Stomach (tissue), 8 donors: ENCODE measurements at regions not wholly inside any gene's neighbourhood (a gene's known extent, or its start where the extent isn't known, plus 50 kb on each side); places are given as distances from the start of the nearest gene placed in this dataset.
A peak's percentile ranks its signal among the peaks of the same experiment; 100 is the strongest.

ENCODE experiments used
- DNase-seq, 2 donors: peaks; one replicate each; pipeline versions ENCODE4 v3.0.0 to v3.0.0-alpha.2; 2013 to 2019
- H3K27ac ChIP-seq, 5 donors: fragments of 200-600 bp in 4 of 5; sonication (generic) in 4 of 5; one replicate each; pipeline ENCODE4 v1.5.1; 2013 to 2019; ENCODE audit warnings: mild to moderate bottlenecking in 1 of 5, moderate library complexity in 1 of 5
- H3K27me3 ChIP-seq, 3 donors: fragments of 200-600 bp; sonication (generic); one replicate each; pipeline ENCODE4 v1.5.1; 2017 to 2019; ENCODE audit warnings: mixed run types in 1 of 3
- H3K36me3 ChIP-seq, 4 donors: fragments of 200-600 bp; sonication (generic); 1 replicate in 3 of 4; 2 replicates in 1 of 4; pipeline ENCODE4 v1.5.1; 2016 to 2019
- H3K4me1 ChIP-seq, 4 donors: fragments of 200-600 bp; sonication (generic); one replicate each; pipeline ENCODE4 v1.5.1; 2016 to 2019
- H3K4me3 ChIP-seq, 4 donors: fragments of 200-600 bp; sonication (generic) in 3 of 4; one replicate each; pipeline ENCODE4 v1.5.1; 2016 to 2019; ENCODE audit warnings: mild to moderate bottlenecking in 1 of 4
- H3K9me3 ChIP-seq, 4 donors: fragments of 200-600 bp; sonication (generic); one replicate each; pipeline ENCODE4 v1.5.1; 2016 to 2019
- CTCF ChIP-seq, 7 experiments: fragments of 450-650 bp in 4 of 7; fragments of 200-600 bp in 3 of 7; sonication (generic) in 3 of 7; IDR thresholded peaks; one replicate each; pipeline ENCODE4 v1.5.1; 2016 to 2019; ENCODE audit warnings: antibody characterized with exemption in 7 of 7, control low read depth in 2 of 7, mild to moderate bottlenecking in 1 of 7
- EP300 ChIP-seq: sonication (generic); formaldehyde crosslinking; IDR thresholded peaks from one replicate; pipeline ENCODE4 v1.6.1; 2017; ENCODE audit warnings: antibody characterized with exemption
- POLR2A ChIP-seq, 4 donors: fragments of 450-650 bp; IDR thresholded peaks; one replicate each; pipeline ENCODE4 v1.6.1; 2016; ENCODE audit warnings: antibody characterized with exemption in 4 of 4, control low read depth in 2 of 4, mild to moderate bottlenecking in 1 of 4, moderate library complexity in 1 of 4
- POLR2AphosphoS5 ChIP-seq, 3 donors: sonication (generic); formaldehyde crosslinking; IDR thresholded peaks; one replicate each; pipeline ENCODE4 v1.6.1; 2016; ENCODE audit warnings: antibody characterized with exemption in 3 of 3
- WGBS, 5 donors: extraction: QIAGEN DNeasy Blood & Tissue Kit in 3 of 5; methylation state at CpG; one replicate each; pipeline versions ENCODE4 v1.1.5 to v1.1.7; 2013 to 2018; 5-methylcytosine and 5-hydroxymethylcytosine counted together
- intact Hi-C: fragments of 100-400 bp; cut with DNase I; formaldehyde crosslinking; loops from one replicate; pipeline ENCODE4 v1.15.1; 2023; ENCODE audit warnings: low total_unique reads
- donor health status: healthy with polysubstance abuse.
- donor health status: Bipolar disorder and iron deficiency.
- donor health status: healthy.

- Histone ChIP-seq H3K27me3 (peaks cover 0 to 8% (median 0%) of the 10 kb centered on the region in 3 donors), H3K36me3 (no peaks in the 10 kb centered on the region), H3K4me1 (no peaks in the 10 kb centered on the region), H3K9me3 (no peaks in the 10 kb centered on the region), H3K4me3 (no peak overlapping the region), H3K27ac (no peak overlapping the region)
- TF ChIP-seq POLR2AphosphoS5 (IDR thresholded peaks at IDR 0.05), result no peak
- no peak for TF ChIP-seq EP300
- no peak for TF ChIP-seq POLR2A (IDR thresholded peaks at IDR 0.05)
- TF ChIP-seq CTCF (IDR thresholded peaks at IDR 0.05), result no peak
- 60 to 76% (median 73%) methylated on average over 4 of the region's 4 CpGs for WGBS, 5 donors
- intact Hi-C loops, result no loop called here
- no peak for DNase-seq
These were observed 115.6 kb upstream of the IGSF21 start for GRCh38 chr1:17991996-17992395.

- H3K4me1 ChIP-seq, result no peaks in the 10 kb centered on the region
- intact Hi-C loops, result no loop called here
- H3K9me3 ChIP-seq, result no peaks in the 10 kb centered on the region
- WGBS, 5 donors, result 86 to 92% (median 87%) methylated on average over 5 of the region's 5 CpGs
- H3K4me3 ChIP-seq, result no peak overlapping the region
- no peak overlapping the region for H3K27ac ChIP-seq
- DNase-seq, result no peak
- no peaks in the 10 kb centered on the region for H3K36me3 ChIP-seq
- TF ChIP-seq EP300 (no peak), POLR2AphosphoS5 (IDR thresholded peaks at IDR 0.05) (no peak), POLR2A (IDR thresholded peaks at IDR 0.05) (no peak), CTCF (IDR thresholded peaks at IDR 0.05) (no peak)
- peaks cover 0 to 9% (median 0%) of the 10 kb centered on the region in 3 donors for H3K27me3 ChIP-seq
These were observed 114.8 kb upstream of the IGSF21 start for GRCh38 chr1:17992800-17993199.

GRCh38 chr1:17994046-17994445 is 113.6 kb upstream of the IGSF21 start:
- TF ChIP-seq POLR2AphosphoS5 (IDR thresholded peaks at IDR 0.05) (no peak), EP300 (no peak), POLR2A (IDR thresholded peaks at IDR 0.05) (no peak), CTCF (IDR thresholded peaks at IDR 0.05) (no peak)
- Histone ChIP-seq H3K36me3 (no peaks in the 10 kb centered on the region), H3K4me3 (no peak overlapping the region), H3K27ac (no peak overlapping the region), H3K9me3 (no peaks in the 10 kb centered on the region), H3K4me1 (no peaks in the 10 kb centered on the region), H3K27me3 (peaks cover 0 to 13% (median 0%) of the 10 kb centered on the region in 3 donors)
- intact Hi-C loops, result no loop called here
- WGBS, 5 donors, result 53 to 72% (median 67%) methylated on average over 5 of the region's 5 CpGs
- DNase-seq, result peak in 1 of 2 donors; percentile 82

- no peak for DNase-seq
- 76 to 93% (median 83%) methylated on average over 1 of the region's 1 CpG for WGBS, 5 donors
- no peak for TF ChIP-seq POLR2A (IDR thresholded peaks at IDR 0.05)
- TF ChIP-seq POLR2AphosphoS5 (IDR thresholded peaks at IDR 0.05), result no peak
- TF ChIP-seq EP300, result no peak
- TF ChIP-seq CTCF (IDR thresholded peaks at IDR 0.05), result no peak
These were observed 112.1 kb upstream of the IGSF21 start for GRCh38 chr1:17995480-17995879.

More at GRCh38 chr1:17995480-17995879, 112.1 kb upstream of the IGSF21 start:
- Histone ChIP-seq H3K4me1 (no peaks in the 10 kb centered on the region), H3K9me3 (no peaks in the 10 kb centered on the region), H3K4me3 (no peak overlapping the region), H3K36me3 (no peaks in the 10 kb centered on the region), H3K27me3 (peaks cover 0 to 13% (median 6%) of the 10 kb centered on the region in 3 donors), H3K27ac (no peak overlapping the region)
- intact Hi-C loops, result no loop called here
